Mesodermal cell (in vitro differentiated cells): ENCODE measurements at regions not wholly inside any gene's neighbourhood (a gene's known extent, or its start where the extent isn't known, plus 50 kb on each side); places are given as distances from the start of the nearest gene placed in this dataset.
"Not testable (repeated sequence)": the region's sequence is repeated elsewhere in the genome, so short reads cannot be mapped to it uniquely, and the experiment has no call there.

Source experiments
- H3K27ac ChIP-seq: 2 replicates; pipeline ENCODE4 v1.7.0; 2013; ENCODE audit warnings: mild to moderate bottlenecking, low read depth, low read length, moderate library complexity; ENCODE audit not compliant: severe bottlenecking
- H3K36me3 ChIP-seq: 2 replicates; pipeline ENCODE4 v1.7.1; 2013; ENCODE audit warnings: mild to moderate bottlenecking, low read length, moderate library complexity; ENCODE audit not compliant: control insufficient read depth, insufficient read depth
- H3K4me1 ChIP-seq: one replicate; pipeline ENCODE4 v1.7.1; 2013; ENCODE audit warnings: mild to moderate bottlenecking, low read length; ENCODE audit not compliant: insufficient read depth, control insufficient read depth, poor library complexity, severe bottlenecking
- H3K4me3 ChIP-seq: 2 replicates; pipeline ENCODE4 v1.7.0; 2013; ENCODE audit warnings: low read length, control low read depth, mild to moderate bottlenecking; ENCODE audit not compliant: insufficient read depth, poor library complexity, severe bottlenecking; ENCODE audit errors: extremely low read depth
- H3K9me3 ChIP-seq: 2 replicates; pipeline ENCODE4 v1.7.1; 2013; ENCODE audit warnings: mild to moderate bottlenecking, low read length, moderate library complexity; ENCODE audit not compliant: control insufficient read depth
- WGBS, 2 experiments: methylation state at CpG; one replicate each; pipeline ENCODE4 v1.1.5; 2013; ENCODE audit warnings: missing lambda C conversion rate in 2 of 2; ENCODE audit not compliant: insufficient coverage in 2 of 2; 5-methylcytosine and 5-hydroxymethylcytosine counted together

GRCh38 chr2:58476556-58476955 lies 235.4 kb upstream of the FANCL start:
- Histone ChIP-seq H3K27ac (no peak overlapping the region), H3K9me3 (peaks cover 3% of the 10 kb centered on the region), H3K4me1 (no peaks in the 10 kb centered on the region), H3K4me3 (no peak overlapping the region), H3K36me3 (no peaks in the 10 kb centered on the region)

DNA sequence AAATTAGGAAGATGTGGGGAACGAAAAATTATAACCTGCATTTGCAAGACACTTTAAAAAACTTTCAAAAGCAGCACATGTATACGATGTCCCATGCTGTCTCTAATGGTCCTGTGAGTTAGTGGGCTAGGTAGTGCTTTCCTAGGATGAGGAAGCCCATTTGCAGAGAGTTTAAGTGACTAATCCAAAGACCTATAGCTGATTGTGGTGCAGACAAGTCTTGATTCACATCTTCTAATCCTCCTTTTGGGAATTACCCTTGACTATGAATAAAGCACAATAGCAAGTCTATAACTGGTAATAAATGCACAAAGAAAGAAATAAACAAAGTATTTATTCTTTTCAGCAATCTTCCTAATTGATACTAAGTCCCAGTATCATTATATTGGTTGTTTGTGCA lies 234.6 kb upstream of the FANCL start:
- Histone ChIP-seq H3K4me1 (no peaks in the 10 kb centered on the region), H3K9me3 (peaks cover 3% of the 10 kb centered on the region), H3K36me3 (no peaks in the 10 kb centered on the region), H3K4me3 (no peak overlapping the region), H3K27ac (no peak overlapping the region)
- WGBS, 2 experiments: no CpG with 5 or more reads among the region's 2 CpGs

GRCh38 chr2:58473165-58473564 lies 232.0 kb upstream of the FANCL start:
- WGBS, 2 experiments: 100% methylated on average over 2 of the region's 4 CpGs; no CpG with 5 or more reads in 1 of the 2 experiments

DNA sequence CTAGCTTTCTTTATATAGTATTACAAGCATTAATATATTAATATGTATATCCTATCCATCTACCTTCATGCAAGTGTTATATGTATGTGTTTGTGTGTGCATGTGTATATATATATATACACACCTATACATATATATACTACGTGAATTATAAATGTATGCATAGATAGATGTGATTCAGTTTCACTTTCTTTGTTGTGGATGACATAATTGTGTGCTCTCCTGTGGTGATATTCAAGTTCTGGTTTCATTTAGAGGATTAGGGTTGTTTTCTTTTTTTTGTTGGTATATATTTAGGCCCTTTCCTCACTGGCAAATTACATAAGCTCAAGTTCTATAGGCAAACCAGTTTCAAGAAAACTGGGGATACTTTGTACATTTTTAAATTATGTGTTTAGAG lies 225.7 kb upstream of the FANCL start:
- Histone ChIP-seq H3K4me1 (no peaks in the 10 kb centered on the region), H3K36me3 (no peaks in the 10 kb centered on the region)
- WGBS, 2 experiments: no CpG with 5 or more reads among the region's 1 CpG

More at GRCh38 chr2:58473165-58473564, 232.0 kb upstream of the FANCL start:
- no peaks in the 10 kb centered on the region for H3K4me1 ChIP-seq
- H3K4me3 ChIP-seq: no peak overlapping the region
- H3K9me3 ChIP-seq: peaks cover 3% of the 10 kb centered on the region
- no peak overlapping the region for H3K27ac ChIP-seq
- no peaks in the 10 kb centered on the region for H3K36me3 ChIP-seq

GRCh38 chr2:58466021-58466420 lies 224.9 kb upstream of the FANCL start:
- not testable (repeated sequence) for H3K4me1 ChIP-seq, H3K27ac ChIP-seq, H3K36me3 ChIP-seq, H3K4me3 ChIP-seq, H3K9me3 ChIP-seq
- WGBS, 2 experiments: 90% methylated on average over 2 of the region's 2 CpGs; no CpG with 5 or more reads in 1 of the 2 experiments

More for the DNA sequence above, 225.7 kb upstream of the FANCL start:
- H3K4me3 ChIP-seq: no peak overlapping the region
- no peaks in the 10 kb centered on the region for H3K9me3 ChIP-seq
- H3K27ac ChIP-seq: no peak overlapping the region

DNA sequence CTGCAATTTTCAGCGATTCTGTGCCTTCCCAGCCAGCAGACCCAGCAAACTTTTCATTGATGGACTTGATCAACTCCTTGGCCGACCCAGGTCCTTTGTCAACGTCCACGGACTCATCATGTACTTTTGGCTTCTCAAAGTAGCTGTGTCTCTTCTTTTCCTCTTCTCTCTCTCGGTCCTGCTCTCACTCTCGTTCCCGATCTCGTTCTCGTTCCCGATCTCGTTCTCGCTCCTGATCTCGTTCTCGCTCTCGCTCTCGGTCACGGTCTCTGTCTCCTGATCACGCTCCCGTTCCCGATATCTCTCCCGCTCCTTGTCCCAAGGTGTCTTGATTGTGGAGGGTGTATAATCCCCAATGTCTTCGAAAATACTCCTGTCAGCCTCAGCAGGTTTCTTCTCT lies 219.5 kb upstream of the FANCL start:
- Histone ChIP-seq H3K4me3 (no peak overlapping the region), H3K9me3 (no peaks in the 10 kb centered on the region), H3K36me3 (no peaks in the 10 kb centered on the region), H3K27ac (no peak overlapping the region), H3K4me1 (no peaks in the 10 kb centered on the region)
- whole genome bisulfite sequencing, 2 experiments: 93 to 98% methylated on average over 9 to 19 of the region's 22 CpGs

DNA sequence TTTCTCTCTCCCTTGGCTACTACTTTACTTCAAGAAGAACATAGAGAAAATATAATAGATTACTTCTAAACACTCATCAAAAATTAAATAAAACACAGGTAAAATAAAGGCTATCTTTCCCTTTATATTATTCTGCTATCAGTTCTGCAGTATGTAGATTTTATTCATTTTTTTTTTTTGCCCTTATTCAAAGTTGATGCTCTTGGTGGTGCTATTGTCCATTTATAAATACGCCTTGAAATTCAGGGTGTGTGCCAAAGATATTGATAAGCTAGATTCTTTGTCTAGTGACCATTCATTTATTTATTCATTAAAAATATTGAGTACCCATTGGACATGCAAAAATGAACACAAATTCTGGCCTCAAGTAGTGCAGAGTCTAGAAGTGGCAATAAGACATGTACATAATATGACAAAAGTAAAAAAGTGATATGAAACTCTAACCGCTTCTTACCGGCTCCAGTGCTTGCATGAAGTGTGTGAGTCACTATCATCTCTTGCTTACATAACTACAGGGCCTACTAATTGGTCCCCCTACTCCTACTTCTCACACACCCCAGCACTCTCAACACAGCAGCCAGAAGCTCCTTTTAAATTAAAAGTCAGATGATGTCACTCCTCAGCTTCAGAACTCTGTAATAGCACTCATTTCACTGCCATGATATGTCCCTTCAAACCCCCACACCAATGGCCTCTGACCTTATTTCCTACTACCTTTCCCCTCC lies 208.3 kb upstream of the FANCL start:
- H3K9me3 ChIP-seq: no peaks in the 10 kb centered on the region
- WGBS, 2 experiments: 74 to 100% methylated on average over 1 to 2 of the region's 3 CpGs
- H3K36me3 ChIP-seq: no peaks in the 10 kb centered on the region
- H3K4me3 ChIP-seq: no peak overlapping the region
- H3K27ac ChIP-seq: no peak overlapping the region
- H3K4me1 ChIP-seq: peaks cover 11% of the 10 kb centered on the region

GRCh38 chr2:58448845-58449244 lies 207.7 kb upstream of the FANCL start:
- Histone ChIP-seq H3K4me1 (peaks cover 11% of the 10 kb centered on the region), H3K4me3 (no peak overlapping the region), H3K9me3 (no peaks in the 10 kb centered on the region), H3K27ac (no peak overlapping the region), H3K36me3 (no peaks in the 10 kb centered on the region)
- no CpG with 5 or more reads among the region's 2 CpGs for WGBS, 2 experiments

GRCh38 chr2:58448065-58448507 lies 207.0 kb upstream of the FANCL start:
- H3K4me1 ChIP-seq: peaks cover 11% of the 10 kb centered on the region
- no peaks in the 10 kb centered on the region for H3K9me3 ChIP-seq
- no peak overlapping the region for H3K4me3 ChIP-seq
- WGBS, 2 experiments: 0 to 3% methylated on average over 5 of the region's 6 CpGs
- no peak overlapping the region for H3K27ac ChIP-seq
- no peaks in the 10 kb centered on the region for H3K36me3 ChIP-seq

DNA sequence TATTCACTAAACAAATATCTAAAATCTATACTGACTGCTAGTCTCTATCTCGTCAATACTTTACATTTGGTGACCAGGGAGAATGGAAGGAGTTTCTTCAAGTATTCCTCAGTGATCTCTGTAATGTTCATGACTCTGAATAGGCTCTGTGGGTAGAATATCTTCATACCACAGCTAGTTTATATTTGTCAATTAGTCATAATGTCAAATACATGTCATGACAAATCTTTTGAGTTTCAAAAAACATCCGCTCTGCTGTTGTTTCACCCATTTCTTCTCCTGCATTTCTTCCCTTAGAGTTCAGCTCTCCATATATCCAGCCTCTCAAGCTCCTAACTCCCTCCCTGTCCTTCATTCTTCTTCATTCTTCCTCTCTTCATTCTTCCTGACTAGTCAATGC lies 206.5 kb upstream of the FANCL start:
- Histone ChIP-seq H3K27ac (no peak overlapping the region), H3K4me3 (no peak overlapping the region), H3K36me3 (no peaks in the 10 kb centered on the region), H3K9me3 (no peaks in the 10 kb centered on the region), H3K4me1 (peaks cover 11% of the 10 kb centered on the region)
- 75 to 100% methylated on average over 1 of the region's 2 CpGs for WGBS, 2 experiments

- H3K4me1 ChIP-seq: no peaks in the 10 kb centered on the region
- H3K27ac ChIP-seq: no peak overlapping the region
- H3K4me3 ChIP-seq: no peak overlapping the region
- H3K9me3 ChIP-seq: no peaks in the 10 kb centered on the region
- 81 to 85% methylated on average over 2 of the region's 3 CpGs for WGBS, 2 experiments
- H3K36me3 ChIP-seq: no peaks in the 10 kb centered on the region
Measured at GRCh38 chr2:58441643-58442042, 200.5 kb upstream of the FANCL start.
